ENCODE measurements at regions not wholly inside any gene's neighbourhood (a gene's known extent, or its start where the extent isn't known, plus 50 kb on each side); places are given as distances from the start of the nearest gene placed in this dataset.
A peak's percentile ranks its signal among the peaks of the same experiment; 100 is the strongest.

GRCh38 chr12:92554158-92555073 is 148.4 kb upstream of the PLEKHG7 start:
- no peak for DNase-seq (ENCODE audit: low spot score)

GRCh38 chr12:92553389-92553788 is 149.4 kb upstream of the PLEKHG7 start:
- no peak for DNase-seq (ENCODE audit: low spot score)

- no peak for DNase-seq (ENCODE audit: low spot score)
Measured at GRCh38 chr12:92552412-92553108, 150.2 kb upstream of the PLEKHG7 start.

GRCh38 chr12:92551853-92552397 is 150.9 kb upstream of the PLEKHG7 start:
- peak; percentile 42 for DNase-seq (ENCODE audit: low spot score)

GRCh38 chr12:92551210-92551609 is 151.6 kb upstream of the PLEKHG7 start:
- no peak for DNase-seq (ENCODE audit: low spot score)

- no peak for DNase-seq (ENCODE audit: low spot score)
Measured at GRCh38 chr12:92550661-92551060, 152.1 kb upstream of the PLEKHG7 start.

GRCh38 chr12:92550254-92550653 is 152.5 kb upstream of the PLEKHG7 start:
- no peak for DNase-seq (ENCODE audit: low spot score)

- DNase-seq (ENCODE audit: low spot score) = no peak
Measured at GRCh38 chr12:92549516-92549915, 153.3 kb upstream of the PLEKHG7 start.

GRCh38 chr12:92547906-92548305 is 154.9 kb upstream of the PLEKHG7 start:
- no peak for DNase-seq (ENCODE audit: low spot score)

GRCh38 chr12:92547420-92547819 is 155.4 kb upstream of the PLEKHG7 start:
- DNase-seq (ENCODE audit: low spot score) = no peak

GRCh38 chr12:92546635-92547348 is 156.0 kb upstream of the PLEKHG7 start:
- DNase-seq (ENCODE audit: low spot score) = no peak

- DNase-seq (ENCODE audit: low spot score) = no peak
Measured at GRCh38 chr12:92546259-92546634, 156.5 kb upstream of the PLEKHG7 start.

- no peak for DNase-seq (ENCODE audit: low spot score)
Measured at GRCh38 chr12:92544322-92544721, 158.5 kb upstream of the PLEKHG7 start.

GRCh38 chr12:92543840-92544239 is 158.9 kb upstream of the PLEKHG7 start:
- DNase-seq (ENCODE audit: low spot score) = no peak

- no peak for DNase-seq (ENCODE audit: low spot score)
Measured at GRCh38 chr12:92543359-92543758, 159.4 kb upstream of the PLEKHG7 start.

GRCh38 chr12:92541731-92542130 is 161.1 kb upstream of the PLEKHG7 start:
- DNase-seq (ENCODE audit: low spot score) = no peak

GRCh38 chr12:92540782-92541423 is 161.9 kb upstream of the PLEKHG7 start:
- no peak for DNase-seq (ENCODE audit: low spot score)

GRCh38 chr12:92539976-92540781 is 162.6 kb upstream of the PLEKHG7 start:
- no peak for DNase-seq (ENCODE audit: low spot score)

- DNase-seq (ENCODE audit: low spot score) = peak; percentile 62
Measured at GRCh38 chr12:92539110-92539749, 163.6 kb upstream of the PLEKHG7 start.

GRCh38 chr12:92537290-92537960 is 165.4 kb upstream of the PLEKHG7 start:
- DNase-seq (ENCODE audit: low spot score) = no peak

Data from H4 (cell line).